PC-3 (cell line): ENCODE measurements at regions not wholly inside any gene's neighbourhood (a gene's known extent, or its start where the extent isn't known, plus 50 kb on each side); places are given as distances from the start of the nearest gene placed in this dataset.

Source experiments
- ATAC-seq: fragments of 200-7000 bp; cut with Tn5 transposase; 2 replicates; pipeline ENCODE4 v1.9.1; 2020; ENCODE audit warnings: mild to moderate bottlenecking, moderate library complexity
- BruUV-seq: library from RNA; stranded (reverse); fragments of 400-500 nt; replicated peaks from 2 replicates; lab custom pipeline; 2021; lab: Mats Ljungman, UMichigan
- CTCF ChIA-PET: fragments of 300-600 bp; sonication (Branson Sonifier 250); formaldehyde crosslinking; loops from one replicate; lab custom pipeline; 2022; ENCODE audit warnings: antibody characterized with exemption; lab: Charles Lee
- POLR2A ChIA-PET: fragments of 300-600 bp; sonication (Branson Sonifier 250); formaldehyde crosslinking; loops from one replicate; lab custom pipeline; 2022; ENCODE audit warnings: antibody characterized with exemption; ENCODE audit not compliant: unreplicated experiment; lab: Charles Lee
- DNase-seq: peaks from one replicate; pipeline ENCODE4 v3.0.0-alpha.2; 2015
- H2AFZ ChIP-seq: fragments of 300-600 bp; sonication (generic); 2 replicates; pipeline ENCODE4 v1.6.0; 2016; ENCODE audit warnings: antibody characterized with exemption, low read length
- H3F3A ChIP-seq: fragments of 300-600 bp; sonication (generic); one replicate; pipeline ENCODE4 v1.6.0; 2017; ENCODE audit warnings: antibody characterized with exemption, low read length, control low read depth, mild to moderate bottlenecking; ENCODE audit not compliant: unreplicated experiment
- H3K27ac ChIP-seq: fragments of 300-600 bp; sonication (generic); 2 replicates; pipeline ENCODE4 v1.5.1; 2016; ENCODE audit warnings: mild to moderate bottlenecking, low read length
- H3K27me3 ChIP-seq: fragments of 300-600 bp; sonication (generic); 2 replicates; pipeline ENCODE4 v1.6.1; 2016; ENCODE audit warnings: low read length, mixed read lengths
- H3K36me3 ChIP-seq: fragments of 300-600 bp; sonication (generic); 2 replicates; pipeline ENCODE4 v1.6.1; 2016; ENCODE audit warnings: low read depth, mixed run types, low read length, mixed read lengths
- H3K4me1 ChIP-seq: fragments of 300-600 bp; sonication (generic); 2 replicates; pipeline ENCODE4 v1.5.1; 2016; ENCODE audit warnings: low read length; ENCODE audit not compliant: insufficient read depth
- H3K4me2 ChIP-seq: fragments of 300-600 bp; sonication (generic); 2 replicates; pipeline ENCODE4 v1.6.0; 2016; ENCODE audit warnings: low read length
- H3K4me3 ChIP-seq: fragments of 300-600 bp; sonication (generic); 2 replicates; pipeline ENCODE4 v1.5.1; 2016; ENCODE audit warnings: mild to moderate bottlenecking, low read length, mixed read lengths
- H3K79me2 ChIP-seq: fragments of 300-600 bp; sonication (generic); 2 replicates; pipeline ENCODE4 v1.6.1; 2017; ENCODE audit warnings: low read length, mixed read lengths
- H3K9ac ChIP-seq: fragments of 300-600 bp; sonication (generic); 2 replicates; pipeline ENCODE4 v1.6.0; 2016; ENCODE audit warnings: mild to moderate bottlenecking, low read length
- H3K9me2 ChIP-seq: fragments of 300-600 bp; sonication (generic); replicated peaks from 2 replicates; pipeline ENCODE4 v1.6.1; 2016; ENCODE audit warnings: mixed run types, low read length, mixed read lengths
- H3K9me3 ChIP-seq: fragments of 300-600 bp; sonication (generic); 2 replicates; pipeline ENCODE4 v1.6.1; 2016; ENCODE audit warnings: low read length, mixed read lengths
- H4K20me1 ChIP-seq: fragments of 300-600 bp; sonication (generic); 2 replicates; pipeline ENCODE4 v1.6.1; 2016; ENCODE audit warnings: low read length, mixed read lengths
- EZH2 ChIP-seq: fragments of 300-600 bp; sonication (generic); IDR thresholded peaks from one replicate; pipeline ENCODE4 v1.6.1; 2017; ENCODE audit warnings: antibody characterized with exemption, mild to moderate bottlenecking, low read length; ENCODE audit not compliant: unreplicated experiment
- EZH2phosphoT487 ChIP-seq: fragments of 300-600 bp; sonication (generic); IDR thresholded peaks from 2 replicates; pipeline ENCODE4 v1.6.1; 2018; ENCODE audit warnings: mild to moderate bottlenecking, antibody characterized with exemption, low read length, borderline replicate concordance
- intact Hi-C: fragments of 100-400 bp; cut with micrococcal nuclease; formaldehyde crosslinking; loops from 2 replicates; pipeline ENCODE4 v1.9.0; 2023
- TF ChIP-seq, protein P1 (sequence below): fragments of 300-600 bp; sonication (generic); conservative IDR thresholded peaks from 2 replicates; pipeline ENCODE4 v1.5.1; 2017; ENCODE audit warnings: antibody characterized with exemption, low read depth, mild to moderate bottlenecking, low read length

DNA sequence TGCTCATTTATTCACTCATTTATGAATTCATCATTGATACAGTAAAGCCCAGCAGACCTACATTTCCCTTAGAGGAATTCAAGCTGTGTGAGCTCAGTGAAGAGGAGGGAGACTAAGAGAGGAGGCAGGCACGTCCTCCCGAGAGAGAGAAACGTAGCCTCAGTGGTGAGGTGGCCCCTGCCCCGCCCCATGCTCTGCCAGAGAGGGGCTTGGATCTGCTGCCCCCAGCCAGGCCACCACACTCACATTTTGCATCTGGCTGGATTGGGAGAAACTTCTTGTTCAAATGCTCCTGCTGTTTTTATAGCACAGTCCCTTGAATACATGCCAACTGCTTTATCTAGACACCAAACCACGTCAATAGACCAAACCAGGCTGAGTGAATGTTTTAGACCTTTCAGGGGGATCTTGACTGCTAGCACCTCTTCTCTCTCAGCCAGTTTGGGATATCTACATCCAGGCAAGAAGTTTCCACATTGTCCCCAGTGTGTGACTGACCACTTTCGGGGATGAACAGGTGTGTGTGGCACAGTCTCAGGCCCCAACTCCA lies 67.7 kb upstream of the AJAP1 start:
- TF ChIP-seq EZH2phosphoT487 (no peak), EZH2 (no peak)
- TF ChIP-seq, protein P1, sequence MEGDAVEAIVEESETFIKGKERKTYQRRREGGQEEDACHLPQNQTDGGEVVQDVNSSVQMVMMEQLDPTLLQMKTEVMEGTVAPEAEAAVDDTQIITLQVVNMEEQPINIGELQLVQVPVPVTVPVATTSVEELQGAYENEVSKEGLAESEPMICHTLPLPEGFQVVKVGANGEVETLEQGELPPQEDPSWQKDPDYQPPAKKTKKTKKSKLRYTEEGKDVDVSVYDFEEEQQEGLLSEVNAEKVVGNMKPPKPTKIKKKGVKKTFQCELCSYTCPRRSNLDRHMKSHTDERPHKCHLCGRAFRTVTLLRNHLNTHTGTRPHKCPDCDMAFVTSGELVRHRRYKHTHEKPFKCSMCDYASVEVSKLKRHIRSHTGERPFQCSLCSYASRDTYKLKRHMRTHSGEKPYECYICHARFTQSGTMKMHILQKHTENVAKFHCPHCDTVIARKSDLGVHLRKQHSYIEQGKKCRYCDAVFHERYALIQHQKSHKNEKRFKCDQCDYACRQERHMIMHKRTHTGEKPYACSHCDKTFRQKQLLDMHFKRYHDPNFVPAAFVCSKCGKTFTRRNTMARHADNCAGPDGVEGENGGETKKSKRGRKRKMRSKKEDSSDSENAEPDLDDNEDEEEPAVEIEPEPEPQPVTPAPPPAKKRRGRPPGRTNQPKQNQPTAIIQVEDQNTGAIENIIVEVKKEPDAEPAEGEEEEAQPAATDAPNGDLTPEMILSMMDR = no peak
- Histone ChIP-seq H3K9me3 (no peaks in the 10 kb centered on the region), H3K79me2 (no peaks in the 10 kb centered on the region), H4K20me1 (no peaks in the 10 kb centered on the region), H3K4me2 (no peak overlapping the region), H3K4me1 (no peaks in the 10 kb centered on the region), H3K9me2 (no peaks in the 10 kb centered on the region), H3K9ac (no peak overlapping the region), H2AFZ (no peak overlapping the region), H3F3A (no peaks in the 10 kb centered on the region), H3K27ac (no peak overlapping the region), H3K4me3 (no peak overlapping the region), H3K27me3 (peaks cover 66% of the 10 kb centered on the region), H3K36me3 (no peaks in the 10 kb centered on the region)
- no TSS peak for BruUV-seq
- ChIA-PET CTCF (no interaction called here), POLR2A (no interaction called here)
- DNase-seq (no peak), ATAC-seq (no peak)
- intact Hi-C loops = no loop called here

DNA sequence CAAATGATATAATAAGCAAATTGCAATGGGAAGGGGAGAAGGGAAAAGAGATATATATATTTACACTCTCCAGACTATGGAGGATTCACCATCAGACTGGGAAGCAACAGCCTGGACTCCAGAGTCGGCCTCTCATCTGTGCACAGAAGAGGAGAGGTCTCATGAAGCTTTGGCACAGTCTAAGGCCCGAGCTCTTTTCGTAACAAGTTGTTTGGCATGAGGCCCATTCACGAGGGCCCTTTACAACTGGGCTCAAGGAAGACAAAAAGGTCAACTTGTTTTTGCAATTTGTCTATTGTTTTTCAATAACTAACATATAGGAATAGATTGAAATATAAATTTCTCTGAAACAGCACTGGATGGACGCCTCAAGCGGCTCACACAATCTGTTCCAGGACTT lies 66.7 kb upstream of the AJAP1 start:
- intact Hi-C loops = no loop called here
- Histone ChIP-seq H3K79me2 (no peaks in the 10 kb centered on the region), H3K4me3 (no peak overlapping the region), H3K4me1 (no peaks in the 10 kb centered on the region), H3K4me2 (no peak overlapping the region), H3K9me3 (no peaks in the 10 kb centered on the region), H3K27me3 (peaks cover 75% of the 10 kb centered on the region), H3K27ac (no peak overlapping the region), H3K9ac (no peak overlapping the region), H4K20me1 (no peaks in the 10 kb centered on the region), H2AFZ (no peak overlapping the region), H3F3A (no peaks in the 10 kb centered on the region), H3K36me3 (no peaks in the 10 kb centered on the region), H3K9me2 (no peaks in the 10 kb centered on the region)
- ChIA-PET CTCF (interaction anchor here (0.5 kb wide), 1 partner anchor 802 kb away, joined by 7 read pairs; no protein-coding TSS in a partner anchor), POLR2A (no interaction called here)
- TF ChIP-seq EZH2phosphoT487 = no peak
- TF ChIP-seq, protein P1 = no peak
- TF ChIP-seq EZH2 = no peak
- ATAC-seq (no peak), DNase-seq (no peak)
- BruUV-seq = no TSS peak

DNA sequence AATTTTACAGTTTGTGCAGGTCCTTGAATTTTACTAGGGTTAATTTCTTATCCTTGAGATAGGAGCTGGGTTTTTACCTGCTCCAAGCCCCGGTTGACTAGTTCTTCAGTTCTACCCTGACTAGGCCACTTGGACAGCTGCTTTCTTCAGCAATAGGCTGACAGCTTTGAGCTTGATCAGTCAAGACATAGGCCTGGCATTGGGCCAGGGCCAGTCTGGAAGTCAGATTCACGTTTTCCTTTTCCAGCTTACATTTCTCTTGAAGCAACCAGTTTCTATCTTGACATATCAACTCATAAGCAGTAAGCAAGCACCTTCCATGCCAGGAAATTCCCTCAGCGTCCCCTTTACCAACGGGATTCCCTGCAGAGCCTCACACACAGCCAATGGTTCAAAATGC lies 63.7 kb upstream of the AJAP1 start:
- ChIA-PET CTCF (no interaction called here), POLR2A (no interaction called here)

More for the DNA sequence above, 63.7 kb upstream of the AJAP1 start:
- DNase-seq (no peak), ATAC-seq (no peak)
- no peak overlapping the region for H3K27ac ChIP-seq
- intact Hi-C loops = no loop called here
- no peak overlapping the region for H2AFZ ChIP-seq
- no peaks in the 10 kb centered on the region for H3K79me2 ChIP-seq
- no peaks in the 10 kb centered on the region for H3K36me3 ChIP-seq
- no peak overlapping the region for H3K4me3 ChIP-seq
- H3K27me3 ChIP-seq = peaks cover 81% of the 10 kb centered on the region
- no peak for TF ChIP-seq EZH2
- TF ChIP-seq, protein P1 = no peak
- TF ChIP-seq EZH2phosphoT487 = no peak
- H3K4me1 ChIP-seq = no peaks in the 10 kb centered on the region
- H3K9ac ChIP-seq = no peak overlapping the region
- BruUV-seq = no TSS peak
- H3K4me2 ChIP-seq = no peak overlapping the region
- H4K20me1 ChIP-seq = no peaks in the 10 kb centered on the region
- H3K9me3 ChIP-seq = no peaks in the 10 kb centered on the region
- H3K9me2 ChIP-seq = no peaks in the 10 kb centered on the region
- no peaks in the 10 kb centered on the region for H3F3A ChIP-seq
